ENCODE measurements at regions not wholly inside any gene's neighbourhood (a gene's known extent, or its start where the extent isn't known, plus 50 kb on each side); places are given as distances from the start of the nearest gene placed in this dataset.

DNA sequence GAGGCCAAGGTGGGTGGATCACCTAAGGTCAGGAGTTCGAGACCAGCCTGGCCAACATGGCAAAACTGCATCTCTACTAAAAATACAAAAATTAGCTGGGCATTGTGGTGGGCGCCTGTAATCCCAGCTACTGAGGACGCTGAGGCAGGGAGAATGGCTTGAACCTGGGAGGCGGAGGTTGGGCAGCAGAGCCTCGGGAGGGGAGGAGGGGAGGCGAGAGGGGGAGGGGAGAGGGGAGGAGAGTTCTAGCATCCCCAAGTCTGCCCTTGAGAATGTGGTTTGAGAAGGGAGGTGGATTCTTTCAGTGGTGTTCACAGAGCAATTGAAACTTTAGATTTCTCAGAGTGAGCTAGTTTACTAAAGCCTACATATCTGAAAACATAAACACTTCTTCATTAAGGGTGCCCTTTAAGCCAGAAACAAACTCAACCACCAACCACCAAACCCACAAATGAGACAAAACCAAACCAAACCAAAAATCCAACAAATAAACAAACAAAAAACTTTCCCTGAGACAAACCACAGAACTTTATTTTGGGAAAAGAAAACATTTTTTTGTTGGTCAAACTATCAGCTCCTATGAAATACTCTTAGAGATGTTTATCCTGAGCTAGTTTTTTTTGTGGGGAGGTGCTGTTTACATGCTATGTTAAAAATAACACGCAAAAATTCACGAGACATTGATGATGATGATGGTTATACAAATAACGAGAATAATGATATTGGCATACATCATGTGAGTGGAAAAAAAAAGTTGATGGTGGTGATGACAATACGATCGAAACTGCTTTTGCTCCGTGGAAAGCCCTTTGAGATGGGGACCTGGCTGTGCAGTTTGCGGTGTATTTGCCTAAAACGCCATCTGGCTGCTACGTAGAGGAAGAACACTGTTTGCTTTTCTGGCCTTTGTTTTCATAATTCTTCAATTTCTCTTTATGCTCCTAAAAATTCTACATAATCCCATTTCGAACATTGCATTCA lies 98.2 kb upstream of the PRKX start:
- Mint-ChIP-seq H3K4me1 (ENCODE audit: low read depth, unreplicated experiment) (no peaks in the 10 kb centered on the region), H3K36me3 (ENCODE audit: insufficient read depth, unreplicated experiment) (peaks cover 20% of the 10 kb centered on the region), H3K27me3 (ENCODE audit: insufficient read depth, unreplicated experiment) (peaks cover 7% of the 10 kb centered on the region), H3K9me3 (ENCODE audit: unreplicated experiment) (no peaks in the 10 kb centered on the region), H3K27ac (ENCODE audit: unreplicated experiment) (no peak overlapping the region), H3K4me3 (ENCODE audit: unreplicated experiment) (no peak overlapping the region)
- no peak overlapping the region for H3K4me3 ChIP-seq (ENCODE audit: low read depth, low read length)
- no peaks in the 10 kb centered on the region for H3K36me3 ChIP-seq (ENCODE audit: control insufficient read depth, insufficient read depth, low read length)
- no peaks in the 10 kb centered on the region for H3K9me3 ChIP-seq
- no peaks in the 10 kb centered on the region for H3K27me3 ChIP-seq (replicated peaks; ENCODE audit: control insufficient read depth, insufficient read depth, low read length)
- DNase-seq, result peak in 1 of 2 experiments; percentile 21
- POLR2A ChIA-PET, result no interaction called here
- intact Hi-C loops (cut with micrococcal nuclease; ENCODE audit: unreplicated experiment), result loop anchor here (1.0 kb wide), 1 partner anchor 160 kb away; no protein-coding TSS in a partner anchor
- CTCF ChIA-PET, result no interaction called here
- TF ChIP-seq, protein P1, sequence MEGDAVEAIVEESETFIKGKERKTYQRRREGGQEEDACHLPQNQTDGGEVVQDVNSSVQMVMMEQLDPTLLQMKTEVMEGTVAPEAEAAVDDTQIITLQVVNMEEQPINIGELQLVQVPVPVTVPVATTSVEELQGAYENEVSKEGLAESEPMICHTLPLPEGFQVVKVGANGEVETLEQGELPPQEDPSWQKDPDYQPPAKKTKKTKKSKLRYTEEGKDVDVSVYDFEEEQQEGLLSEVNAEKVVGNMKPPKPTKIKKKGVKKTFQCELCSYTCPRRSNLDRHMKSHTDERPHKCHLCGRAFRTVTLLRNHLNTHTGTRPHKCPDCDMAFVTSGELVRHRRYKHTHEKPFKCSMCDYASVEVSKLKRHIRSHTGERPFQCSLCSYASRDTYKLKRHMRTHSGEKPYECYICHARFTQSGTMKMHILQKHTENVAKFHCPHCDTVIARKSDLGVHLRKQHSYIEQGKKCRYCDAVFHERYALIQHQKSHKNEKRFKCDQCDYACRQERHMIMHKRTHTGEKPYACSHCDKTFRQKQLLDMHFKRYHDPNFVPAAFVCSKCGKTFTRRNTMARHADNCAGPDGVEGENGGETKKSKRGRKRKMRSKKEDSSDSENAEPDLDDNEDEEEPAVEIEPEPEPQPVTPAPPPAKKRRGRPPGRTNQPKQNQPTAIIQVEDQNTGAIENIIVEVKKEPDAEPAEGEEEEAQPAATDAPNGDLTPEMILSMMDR (IDR thresholded peaks at IDR 0.05; ENCODE audit: insufficient read depth in 1 of 2, low read depth in 1 of 2, low read length in 1 of 2, severe bottlenecking in 1 of 2, unreplicated experiment in 1 of 2), result peak in 1 of 2 experiments; percentile 48
- H3K4me1 ChIP-seq, result no peaks in the 10 kb centered on the region
- BruUV-seq (replicated peaks), result no TSS peak

GRCh38 chrX:3807906-3808305 lies 94.5 kb upstream of the PRKX start:
- H3K36me3 Mint-ChIP-seq (ENCODE audit: insufficient read depth, unreplicated experiment), result no peaks in the 10 kb centered on the region
- no peak for DNase-seq
- no peaks in the 10 kb centered on the region for H3K27me3 ChIP-seq (replicated peaks; ENCODE audit: control insufficient read depth, insufficient read depth, low read length)
- intact Hi-C loops (cut with micrococcal nuclease; ENCODE audit: unreplicated experiment), result no loop called here
- peaks cover 7% of the 10 kb centered on the region for H3K27me3 Mint-ChIP-seq (ENCODE audit: insufficient read depth, unreplicated experiment)
- no peak overlapping the region for H3K27ac Mint-ChIP-seq (ENCODE audit: unreplicated experiment)
- H3K4me3 Mint-ChIP-seq (ENCODE audit: unreplicated experiment), result no peak overlapping the region
- CTCF ChIA-PET, result interaction anchor here (0.5 kb wide), 1 partner anchor 51 kb away, joined by 4 read pairs; no protein-coding TSS in a partner anchor
- no peaks in the 10 kb centered on the region for H3K36me3 ChIP-seq (ENCODE audit: control insufficient read depth, insufficient read depth, low read length)
- TF ChIP-seq, protein P1 (IDR thresholded peaks at IDR 0.05; ENCODE audit: insufficient read depth in 1 of 2, low read depth in 1 of 2, low read length in 1 of 2, severe bottlenecking in 1 of 2, unreplicated experiment in 1 of 2), result no peak
- no peaks in the 10 kb centered on the region for H3K4me1 ChIP-seq
- no peaks in the 10 kb centered on the region for H3K4me1 Mint-ChIP-seq (ENCODE audit: low read depth, unreplicated experiment)
- H3K9me3 ChIP-seq, result no peaks in the 10 kb centered on the region
- H3K4me3 ChIP-seq (ENCODE audit: low read depth, low read length), result no peak overlapping the region
- H3K9me3 Mint-ChIP-seq (ENCODE audit: unreplicated experiment), result no peaks in the 10 kb centered on the region
- no TSS peak for BruUV-seq (replicated peaks)
- POLR2A ChIA-PET, result no interaction called here

DNA sequence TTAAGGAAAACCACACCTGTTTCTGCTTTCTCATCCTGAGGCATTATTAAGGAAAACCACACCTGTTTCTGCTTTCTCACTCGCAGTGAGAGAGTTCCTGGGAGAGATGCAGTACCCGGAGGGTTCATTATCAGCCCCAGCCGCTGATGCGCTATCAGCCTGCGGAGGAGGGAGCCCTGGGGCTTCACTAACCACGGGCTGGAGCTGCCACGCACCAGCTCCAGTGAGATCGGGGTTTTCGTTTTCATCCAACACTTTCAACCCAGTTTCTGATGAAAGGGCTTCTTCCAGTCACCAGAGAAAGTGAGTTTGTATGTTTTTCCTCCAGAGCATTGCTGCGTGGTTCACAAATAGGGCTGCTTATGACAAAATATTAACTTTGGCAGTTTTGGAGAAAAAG lies 93.2 kb upstream of the PRKX start:
- H3K4me3 Mint-ChIP-seq (ENCODE audit: unreplicated experiment), result no peak overlapping the region
- BruUV-seq (replicated peaks), result no TSS peak
- Histone ChIP-seq H3K27me3 (replicated peaks; ENCODE audit: control insufficient read depth, insufficient read depth, low read length) (no peaks in the 10 kb centered on the region), H3K36me3 (ENCODE audit: control insufficient read depth, insufficient read depth, low read length) (no peaks in the 10 kb centered on the region), H3K9me3 (no peaks in the 10 kb centered on the region), H3K4me1 (no peaks in the 10 kb centered on the region), H3K4me3 (ENCODE audit: low read depth, low read length) (no peak overlapping the region)
- TF ChIP-seq, protein P1 (IDR thresholded peaks at IDR 0.05; ENCODE audit: insufficient read depth in 1 of 2, low read depth in 1 of 2, low read length in 1 of 2, severe bottlenecking in 1 of 2, unreplicated experiment in 1 of 2), result no peak
- ChIA-PET CTCF (interaction anchor here (0.6 kb wide), 1 partner anchor 860 kb away, joined by 3 read pairs; no protein-coding TSS in a partner anchor), POLR2A (no interaction called here)
- intact Hi-C loops (cut with micrococcal nuclease; ENCODE audit: unreplicated experiment), result no loop called here
- no peaks in the 10 kb centered on the region for H3K36me3 Mint-ChIP-seq (ENCODE audit: insufficient read depth, unreplicated experiment)
- no peak overlapping the region for H3K27ac Mint-ChIP-seq (ENCODE audit: unreplicated experiment)
- peak in 1 of 2 experiments; percentile 7 for DNase-seq
- H3K4me1 Mint-ChIP-seq (ENCODE audit: low read depth, unreplicated experiment), result no peaks in the 10 kb centered on the region
- H3K27me3 Mint-ChIP-seq (ENCODE audit: insufficient read depth, unreplicated experiment), result peaks cover 7% of the 10 kb centered on the region
- H3K9me3 Mint-ChIP-seq (ENCODE audit: unreplicated experiment), result no peaks in the 10 kb centered on the region
